Tongue (tissue), 1 donor: ENCODE measurements at regions not wholly inside any gene's neighbourhood (a gene's known extent, or its start where the extent isn't known, plus 50 kb on each side); places are given as distances from the start of the nearest gene placed in this dataset.

Source experiments
- DNase-seq: peaks from one replicate; pipeline ENCODE4 v3.0.0-alpha.2; 2015

GRCh38 chr9:99592834-99593574 is 228.7 kb upstream of the NR4A3 start:
- DNase-seq, result no peak

- no peak for DNase-seq
Observed at GRCh38 chr9:99593610-99594009, 228.1 kb upstream of the NR4A3 start.

GRCh38 chr9:99594056-99594780 is 227.5 kb upstream of the NR4A3 start:
- DNase-seq, result peak; percentile 16

- no peak for DNase-seq
Observed at GRCh38 chr9:99595796-99596195, 225.9 kb upstream of the NR4A3 start.

- no peak for DNase-seq
Observed at GRCh38 chr9:99601571-99602111, 220.0 kb upstream of the NR4A3 start.

GRCh38 chr9:99602854-99603253 is 218.8 kb upstream of the NR4A3 start:
- DNase-seq, result no peak

- no peak for DNase-seq
Observed at GRCh38 chr9:99605016-99605743, 216.5 kb upstream of the NR4A3 start.

GRCh38 chr9:99606296-99606695 is 215.4 kb upstream of the NR4A3 start:
- no peak for DNase-seq

- no peak for DNase-seq
Observed at GRCh38 chr9:99606957-99607356, 214.7 kb upstream of the NR4A3 start.

GRCh38 chr9:99607842-99608448 is 213.7 kb upstream of the NR4A3 start:
- DNase-seq, result no peak

GRCh38 chr9:99614341-99614740 is 207.3 kb upstream of the NR4A3 start:
- no peak for DNase-seq

GRCh38 chr9:99621040-99621439 is 200.6 kb upstream of the NR4A3 start:
- no peak for DNase-seq

- no peak for DNase-seq
Observed at GRCh38 chr9:99622679-99623078, 199.0 kb upstream of the NR4A3 start.

GRCh38 chr9:99623780-99624364 is 197.8 kb upstream of the NR4A3 start:
- DNase-seq, result no peak

- DNase-seq, result no peak
Observed at GRCh38 chr9:99624499-99625233, 197.0 kb upstream of the NR4A3 start.

- DNase-seq, result no peak
Observed at GRCh38 chr9:99626426-99626825, 195.3 kb upstream of the NR4A3 start.

- no peak for DNase-seq
Observed at GRCh38 chr9:99628285-99628684, 193.4 kb upstream of the NR4A3 start.

- DNase-seq, result no peak
Observed at GRCh38 chr9:99628849-99629620, 192.7 kb upstream of the NR4A3 start.

- DNase-seq, result no peak
Observed at GRCh38 chr9:99632349-99633038, 189.2 kb upstream of the NR4A3 start.

- no peak for DNase-seq
Observed at GRCh38 chr9:99633265-99633664, 188.4 kb upstream of the NR4A3 start.
